Kidney (tissue), 13 donors: ENCODE measurements at regions not wholly inside any gene's neighbourhood (a gene's known extent, or its start where the extent isn't known, plus 50 kb on each side); places are given as distances from the start of the nearest gene placed in this dataset.

Experiments
- DNase-seq, 5 donors: peaks; one replicate each; pipeline ENCODE4 v3.0.0-alpha.2; 2013 to 2020
- FAIRE-seq: peaks from 2 replicates; lab custom pipeline; 2012; peaks lifted over from hg19 to GRCh38; lab: Jason Lieb, UNC
- H3K27ac ChIP-seq, 2 donors: one replicate each; pipeline ENCODE4 v1.7.0; 2013; ENCODE audit warnings: low read depth in 2 of 2, low read length in 2 of 2, inconsistent platforms in 1 of 2
- H3K27me3 ChIP-seq: one replicate; pipeline ENCODE4 v1.7.1; 2013; ENCODE audit warnings: low read length, inconsistent platforms; ENCODE audit not compliant: control insufficient read depth, insufficient read depth
- H3K36me3 ChIP-seq, 3 donors: one replicate each; pipeline versions ENCODE4 v1.7.0 to v1.7.1; 2013; ENCODE audit warnings: low read length in 3 of 3, control low read depth in 1 of 3, inconsistent platforms in 1 of 3; ENCODE audit not compliant: insufficient read depth in 3 of 3, control insufficient read depth in 2 of 3
- H3K4me1 ChIP-seq, 3 donors: one replicate each; pipeline versions ENCODE4 v1.7.0 to v1.7.1; 2013; ENCODE audit warnings: low read length in 3 of 3, inconsistent platforms in 1 of 3, low read depth in 1 of 3; ENCODE audit not compliant: control insufficient read depth in 2 of 3, insufficient read depth in 2 of 3
- H3K4me3 ChIP-seq, 3 donors: one replicate each; pipeline versions ENCODE4 v1.7.0 to v1.8.1; 2013; ENCODE audit warnings: low read length in 3 of 3, control low read depth in 1 of 3, inconsistent platforms in 1 of 3
- H3K9ac ChIP-seq, 3 donors: one replicate each; pipeline versions ENCODE4 v1.7.0 to v1.7.1; 2013; ENCODE audit warnings: low read length in 3 of 3, control low read depth in 1 of 3, inconsistent platforms in 1 of 3
- H3K9me3 ChIP-seq, 3 donors: one replicate each; pipeline versions ENCODE4 v1.7.0 to v1.7.1; 2013; ENCODE audit warnings: low read length in 3 of 3, control low read depth in 1 of 3, inconsistent platforms in 1 of 3; ENCODE audit not compliant: control insufficient read depth in 2 of 3, insufficient read depth in 1 of 3
- intact Hi-C: fragments of 100-400 bp; cut with DNase I; formaldehyde crosslinking; loops from one replicate; pipeline ENCODE4 v1.11.1; 2022
- TF ChIP-seq, protein P1 (sequence below): IDR thresholded peaks from 3 replicates; pipeline ENCODE4 v1.5.1; 2012; ENCODE audit warnings: mild to moderate bottlenecking, moderate library complexity, borderline replicate concordance; ENCODE audit not compliant: insufficient read depth; ENCODE audit errors: extremely low read depth
- donor health status: control.
- donor health status: control.
- donor health status: control.
- donor health status: control.
- donor health status: control.
- donor health status: DM: yes; HTN: yes; CAD: no.
- donor health status: Normal renal cell carcinoma (clear cell type).

DNA sequence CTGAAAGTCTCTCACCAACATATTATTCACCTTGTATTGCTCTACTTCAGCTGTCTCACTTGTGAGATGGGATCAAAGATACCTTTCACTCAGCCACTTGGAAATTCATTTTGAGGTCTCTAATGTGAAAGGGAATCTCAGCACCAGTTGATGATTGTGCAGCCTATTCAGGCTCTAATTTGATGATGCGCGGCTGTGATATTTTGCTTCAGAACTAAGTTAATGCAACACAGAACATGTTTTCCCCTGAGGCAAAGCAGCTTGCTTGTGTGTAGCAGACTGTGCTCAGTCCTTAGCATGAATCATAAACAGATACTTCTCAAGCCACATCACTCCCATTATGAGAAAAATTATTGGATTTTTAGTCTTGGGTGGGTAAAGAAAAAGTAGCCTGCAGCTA, 378.8 kb downstream of the OSTF1 start:
- Histone ChIP-seq H3K4me3 (no peak overlapping the region), H3K36me3 (no peaks in the 10 kb centered on the region), H3K4me1 (no peaks in the 10 kb centered on the region), H3K27ac (no peak overlapping the region), H3K9me3 (no peaks in the 10 kb centered on the region), H3K9ac (no peak overlapping the region), H3K27me3 (no peaks in the 10 kb centered on the region)
- DNase-seq (no peak), FAIRE-seq (no peak)
- intact Hi-C loops, result no loop called here
- TF ChIP-seq, protein P1, sequence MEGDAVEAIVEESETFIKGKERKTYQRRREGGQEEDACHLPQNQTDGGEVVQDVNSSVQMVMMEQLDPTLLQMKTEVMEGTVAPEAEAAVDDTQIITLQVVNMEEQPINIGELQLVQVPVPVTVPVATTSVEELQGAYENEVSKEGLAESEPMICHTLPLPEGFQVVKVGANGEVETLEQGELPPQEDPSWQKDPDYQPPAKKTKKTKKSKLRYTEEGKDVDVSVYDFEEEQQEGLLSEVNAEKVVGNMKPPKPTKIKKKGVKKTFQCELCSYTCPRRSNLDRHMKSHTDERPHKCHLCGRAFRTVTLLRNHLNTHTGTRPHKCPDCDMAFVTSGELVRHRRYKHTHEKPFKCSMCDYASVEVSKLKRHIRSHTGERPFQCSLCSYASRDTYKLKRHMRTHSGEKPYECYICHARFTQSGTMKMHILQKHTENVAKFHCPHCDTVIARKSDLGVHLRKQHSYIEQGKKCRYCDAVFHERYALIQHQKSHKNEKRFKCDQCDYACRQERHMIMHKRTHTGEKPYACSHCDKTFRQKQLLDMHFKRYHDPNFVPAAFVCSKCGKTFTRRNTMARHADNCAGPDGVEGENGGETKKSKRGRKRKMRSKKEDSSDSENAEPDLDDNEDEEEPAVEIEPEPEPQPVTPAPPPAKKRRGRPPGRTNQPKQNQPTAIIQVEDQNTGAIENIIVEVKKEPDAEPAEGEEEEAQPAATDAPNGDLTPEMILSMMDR, result no peak

- intact Hi-C loops, result no loop called here
- Histone ChIP-seq H3K27me3 (no peaks in the 10 kb centered on the region), H3K27ac (no peak overlapping the region), H3K36me3 (no peaks in the 10 kb centered on the region), H3K4me1 (no peaks in the 10 kb centered on the region), H3K9me3 (no peaks in the 10 kb centered on the region), H3K4me3 (no peak overlapping the region), H3K9ac (no peak overlapping the region)
- DNase-seq, result no peak
- no peak for FAIRE-seq
- TF ChIP-seq, protein P1, result no peak
Measured at GRCh38 chr9:75471549-75472114, 383.3 kb downstream of the OSTF1 start.

- no peaks in the 10 kb centered on the region for H3K36me3 ChIP-seq
- TF ChIP-seq, protein P1, result no peak
- H3K9ac ChIP-seq, result no peak overlapping the region
- H3K27me3 ChIP-seq, result no peaks in the 10 kb centered on the region
- H3K27ac ChIP-seq, result no peak overlapping the region
- no peak for FAIRE-seq
- intact Hi-C loops, result no loop called here
- DNase-seq, result no peak
- no peak overlapping the region for H3K4me3 ChIP-seq
- peaks cover 0 to 9% (median 0%) of the 10 kb centered on the region in 3 donors for H3K9me3 ChIP-seq
- H3K4me1 ChIP-seq, result no peaks in the 10 kb centered on the region
Measured at GRCh38 chr9:75482566-75482965, 394.3 kb downstream of the OSTF1 start.

DNA sequence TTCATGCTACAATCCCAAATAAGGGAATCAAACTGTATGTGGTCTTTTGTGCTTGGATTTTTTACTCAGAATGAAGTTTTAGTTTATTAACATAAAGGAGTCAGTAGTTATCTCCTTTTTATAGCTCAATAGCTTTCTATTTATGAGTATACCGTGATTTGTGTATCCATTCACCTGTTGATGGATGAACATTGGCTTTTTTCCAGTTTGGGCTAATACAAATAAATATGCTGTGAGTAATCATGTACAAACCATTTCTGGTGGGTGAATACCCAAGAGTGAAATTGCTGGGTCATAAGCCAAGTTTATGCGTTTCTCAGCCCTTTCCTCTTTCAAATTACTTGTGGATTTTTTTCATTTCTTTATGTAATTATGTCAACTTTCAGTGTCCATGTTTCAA, 395.3 kb downstream of the OSTF1 start:
- no peaks in the 10 kb centered on the region for H3K4me1 ChIP-seq
- peaks cover 0 to 5% (median 0%) of the 10 kb centered on the region in 3 donors for H3K9me3 ChIP-seq
- FAIRE-seq (no peak), DNase-seq (no peak)
- H3K27me3 ChIP-seq, result no peaks in the 10 kb centered on the region
- H3K36me3 ChIP-seq, result no peaks in the 10 kb centered on the region
- H3K27ac ChIP-seq, result no peak overlapping the region
- no peak overlapping the region for H3K4me3 ChIP-seq
- intact Hi-C loops, result no loop called here
- TF ChIP-seq, protein P1, result no peak
- H3K9ac ChIP-seq, result no peak overlapping the region
